Glutamatergic neuron (in vitro differentiated cells): ENCODE measurements at regions not wholly inside any gene's neighbourhood (a gene's known extent, or its start where the extent isn't known, plus 50 kb on each side); places are given as distances from the start of the nearest gene placed in this dataset.

ENCODE experiments used
- DNase-seq: peaks from one replicate; pipeline ENCODE4 v3.0.0; 2022
- H3K27ac Mint-ChIP-seq: one replicate; pipeline ENCODE4 v1.8.0; 2020; ENCODE audit warnings: mild to moderate bottlenecking, mixed read lengths, inconsistent platforms; ENCODE audit not compliant: unreplicated experiment
- H3K27me3 Mint-ChIP-seq: one replicate; pipeline ENCODE4 v1.8.0; 2020; ENCODE audit warnings: mild to moderate bottlenecking, moderate library complexity, mixed read lengths, inconsistent platforms; ENCODE audit not compliant: unreplicated experiment
- H3K36me3 Mint-ChIP-seq: one replicate; pipeline ENCODE4 v1.8.0; 2020; ENCODE audit warnings: mild to moderate bottlenecking, mixed read lengths, inconsistent platforms; ENCODE audit not compliant: unreplicated experiment
- H3K4me1 Mint-ChIP-seq: one replicate; pipeline ENCODE4 v1.8.0; 2020; ENCODE audit warnings: mild to moderate bottlenecking, low read depth, mixed read lengths, inconsistent platforms; ENCODE audit not compliant: unreplicated experiment
- H3K4me3 Mint-ChIP-seq: one replicate; pipeline ENCODE4 v1.8.0; 2020; ENCODE audit warnings: mild to moderate bottlenecking, mixed read lengths, inconsistent platforms; ENCODE audit not compliant: unreplicated experiment
- H3K9me3 Mint-ChIP-seq: one replicate; pipeline ENCODE4 v1.8.0; 2020; ENCODE audit warnings: mild to moderate bottlenecking, moderate library complexity, mixed read lengths, inconsistent platforms; ENCODE audit not compliant: unreplicated experiment
- CTCF ChIP-seq: fragments of 200-600 bp; sonication (generic); IDR thresholded peaks from one replicate; pipeline ENCODE4 v1.5.0; 2021; ENCODE audit not compliant: partially characterized antibody, unreplicated experiment

- no peak for TF ChIP-seq CTCF
- H3K4me1 Mint-ChIP-seq, result peaks cover 11% of the 10 kb centered on the region
These were observed 462.6 kb downstream of the PRKD1 start for GRCh38 chr14:29465095-29465494.

GRCh38 chr14:29475641-29476040 lies 452.0 kb downstream of the PRKD1 start:
- no peak overlapping the region for H3K27ac Mint-ChIP-seq
- peaks cover 3% of the 10 kb centered on the region for H3K27me3 Mint-ChIP-seq
- TF ChIP-seq CTCF, result no peak
- H3K4me1 Mint-ChIP-seq, result no peaks in the 10 kb centered on the region
- H3K36me3 Mint-ChIP-seq, result peaks cover 4% of the 10 kb centered on the region
- DNase-seq, result no peak
- H3K9me3 Mint-ChIP-seq, result no peaks in the 10 kb centered on the region
- no peak overlapping the region for H3K4me3 Mint-ChIP-seq

More at GRCh38 chr14:29465095-29465494, 462.6 kb downstream of the PRKD1 start:
- no peaks in the 10 kb centered on the region for H3K9me3 Mint-ChIP-seq
- H3K27me3 Mint-ChIP-seq, result no peaks in the 10 kb centered on the region
- no peaks in the 10 kb centered on the region for H3K36me3 Mint-ChIP-seq
- H3K4me3 Mint-ChIP-seq, result no peak overlapping the region
- H3K27ac Mint-ChIP-seq, result no peak overlapping the region
- DNase-seq, result no peak

GRCh38 chr14:29486132-29486531 lies 441.5 kb downstream of the PRKD1 start:
- H3K27ac Mint-ChIP-seq, result no peak overlapping the region

GRCh38 chr14:29489911-29490425 lies 437.7 kb downstream of the PRKD1 start:
- DNase-seq, result no peak
- H3K4me1 Mint-ChIP-seq, result peaks cover 3% of the 10 kb centered on the region
- TF ChIP-seq CTCF, result no peak
- H3K9me3 Mint-ChIP-seq, result no peaks in the 10 kb centered on the region
- H3K36me3 Mint-ChIP-seq, result no peaks in the 10 kb centered on the region
- H3K27ac Mint-ChIP-seq, result no peak overlapping the region
- no peaks in the 10 kb centered on the region for H3K27me3 Mint-ChIP-seq
- H3K4me3 Mint-ChIP-seq, result no peak overlapping the region

More at GRCh38 chr14:29486132-29486531, 441.5 kb downstream of the PRKD1 start:
- no peaks in the 10 kb centered on the region for H3K9me3 Mint-ChIP-seq
- no peak for TF ChIP-seq CTCF
- no peak for DNase-seq
- H3K4me3 Mint-ChIP-seq, result no peak overlapping the region
- H3K36me3 Mint-ChIP-seq, result no peaks in the 10 kb centered on the region
- no peaks in the 10 kb centered on the region for H3K4me1 Mint-ChIP-seq
- no peaks in the 10 kb centered on the region for H3K27me3 Mint-ChIP-seq

GRCh38 chr14:29493849-29494248 lies 433.8 kb downstream of the PRKD1 start:
- no peak for TF ChIP-seq CTCF
- no peaks in the 10 kb centered on the region for H3K27me3 Mint-ChIP-seq
- DNase-seq, result no peak
- H3K4me1 Mint-ChIP-seq, result peaks cover 3% of the 10 kb centered on the region
- H3K4me3 Mint-ChIP-seq, result no peak overlapping the region
- H3K36me3 Mint-ChIP-seq, result no peaks in the 10 kb centered on the region
- H3K9me3 Mint-ChIP-seq, result no peaks in the 10 kb centered on the region
- no peak overlapping the region for H3K27ac Mint-ChIP-seq
